Activated CD4-positive, alpha-beta T cell treated with anti-CD3 and anti-CD28 coated beads for 48 hours (primary cell): ENCODE measurements at regions not wholly inside any gene's neighbourhood (a gene's known extent, or its start where the extent isn't known, plus 50 kb on each side); places are given as distances from the start of the nearest gene placed in this dataset.
"Not testable (repeated sequence)": the region's sequence is repeated elsewhere in the genome, so short reads cannot be mapped to it uniquely, and the experiment has no call there.

Experiments used
- DNase-seq: peaks from one replicate; pipeline ENCODE4 v3.0.0-alpha.2; 2020

DNA sequence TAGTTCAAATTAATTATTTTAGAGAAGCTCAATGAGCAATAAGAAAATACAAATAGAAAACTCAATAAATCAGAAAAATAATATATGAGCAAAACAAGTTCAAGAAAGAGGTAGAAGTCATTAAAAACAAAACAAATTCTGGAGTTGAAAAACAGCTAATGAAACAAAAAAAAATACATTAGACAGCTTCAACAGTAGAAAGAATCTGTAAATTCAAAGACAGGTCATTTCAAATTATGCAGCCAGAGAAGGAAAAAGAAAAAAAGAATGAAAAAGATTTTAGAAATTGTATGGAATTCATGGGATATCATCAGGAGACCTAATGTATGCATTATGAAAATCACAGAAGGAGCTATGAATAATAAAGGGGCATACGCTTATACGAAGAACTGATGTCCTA lies 795.3 kb upstream of the ADGRB3 start:
- no peak for DNase-seq

- no peak for DNase-seq
Observed at GRCh38 chr6:67825201-67825895, 809.7 kb upstream of the ADGRB3 start.

GRCh38 chr6:67818322-67818721 lies 816.8 kb upstream of the ADGRB3 start:
- no peak for DNase-seq

- DNase-seq: no peak
Observed at GRCh38 chr6:67815623-67816022, 819.5 kb upstream of the ADGRB3 start.

DNA sequence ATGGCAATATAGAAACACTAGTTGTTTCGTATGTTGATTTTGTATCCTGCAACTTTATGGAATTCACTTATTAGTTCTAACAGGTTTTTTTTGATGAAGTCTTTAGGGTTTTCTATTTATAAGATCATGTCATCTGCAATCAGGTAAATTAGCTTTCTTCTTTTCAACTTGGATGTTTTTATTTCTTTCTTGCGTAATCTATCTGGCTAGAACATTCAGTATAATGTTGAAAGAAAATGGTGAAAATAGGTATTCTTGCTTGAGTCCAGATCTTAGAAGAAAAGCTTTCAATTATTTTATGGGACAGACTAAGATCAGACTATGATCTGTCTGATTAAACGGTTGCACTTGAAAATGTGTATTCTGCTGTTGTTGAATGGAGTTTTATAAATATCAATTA lies 820.8 kb upstream of the ADGRB3 start:
- DNase-seq: no peak

GRCh38 chr6:67812693-67813092 lies 822.4 kb upstream of the ADGRB3 start:
- DNase-seq: no peak

- no peak for DNase-seq
Observed at GRCh38 chr6:67812125-67812524, 823.0 kb upstream of the ADGRB3 start.

- no peak for DNase-seq
Observed at GRCh38 chr6:67811239-67812037, 823.6 kb upstream of the ADGRB3 start.

- not testable (repeated sequence) for DNase-seq
Observed at GRCh38 chr6:67804808-67805207, 830.3 kb upstream of the ADGRB3 start.

DNA sequence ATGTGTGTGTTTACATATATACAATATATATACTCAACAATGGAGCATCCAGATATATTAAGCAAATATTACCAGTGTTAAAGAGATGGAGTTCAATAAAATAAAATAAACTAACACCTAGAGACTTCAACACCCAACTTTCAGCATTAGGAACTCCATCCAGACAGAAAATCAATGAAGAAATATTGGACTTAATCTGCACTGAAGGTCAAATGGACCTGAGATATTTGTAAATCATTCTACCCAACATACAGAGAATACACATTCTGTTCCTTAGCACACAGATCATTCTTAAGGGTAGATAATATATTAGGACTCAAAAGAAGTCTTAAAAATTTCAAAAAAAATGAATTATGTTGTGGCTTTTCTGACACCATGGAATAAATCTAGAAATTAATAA lies 832.3 kb upstream of the ADGRB3 start:
- no peak for DNase-seq

DNA sequence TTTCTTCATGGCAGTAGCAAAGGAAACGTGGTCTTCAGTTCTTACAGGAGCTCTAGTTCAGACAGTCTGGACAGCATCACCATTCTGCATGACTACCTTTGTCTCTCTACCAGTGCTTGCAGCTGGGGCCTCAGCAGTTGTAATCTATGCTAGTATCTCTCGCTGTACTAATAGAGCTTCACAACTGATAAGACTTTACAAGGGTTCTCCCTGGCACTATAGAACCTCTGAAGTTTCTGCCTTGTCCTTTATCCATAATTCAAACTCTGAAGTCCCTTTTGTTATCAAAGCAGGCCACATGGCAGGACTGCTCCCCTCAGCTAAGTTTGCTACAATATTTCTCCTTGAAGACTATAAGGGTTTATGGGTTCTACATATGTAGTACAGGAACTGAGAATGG lies 842.1 kb upstream of the ADGRB3 start:
- DNase-seq: no peak

GRCh38 chr6:67790569-67790968 lies 844.5 kb upstream of the ADGRB3 start:
- no peak for DNase-seq

DNA sequence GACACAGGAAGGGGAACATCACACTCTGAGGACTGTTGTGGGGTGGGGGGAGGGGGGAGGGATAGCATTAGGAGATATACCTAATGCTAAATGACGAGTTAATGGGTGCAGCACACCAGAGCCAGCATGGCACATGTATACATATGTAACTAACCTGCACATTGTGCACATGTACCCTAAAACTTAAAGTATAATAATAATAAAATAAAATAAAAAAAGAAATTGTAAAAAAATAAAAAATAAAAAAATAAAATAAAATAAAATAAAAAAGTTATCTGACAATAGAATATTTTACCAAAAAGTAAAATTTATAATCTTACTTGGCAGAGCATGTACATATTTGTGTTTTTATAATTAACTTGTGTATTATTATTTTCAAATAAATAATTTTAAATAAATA lies 848.0 kb upstream of the ADGRB3 start:
- DNase-seq: not testable (repeated sequence)

- no peak for DNase-seq
Observed at GRCh38 chr6:67779876-67780275, 855.2 kb upstream of the ADGRB3 start.

GRCh38 chr6:67775333-67775732 lies 859.7 kb upstream of the ADGRB3 start:
- DNase-seq: no peak

DNA sequence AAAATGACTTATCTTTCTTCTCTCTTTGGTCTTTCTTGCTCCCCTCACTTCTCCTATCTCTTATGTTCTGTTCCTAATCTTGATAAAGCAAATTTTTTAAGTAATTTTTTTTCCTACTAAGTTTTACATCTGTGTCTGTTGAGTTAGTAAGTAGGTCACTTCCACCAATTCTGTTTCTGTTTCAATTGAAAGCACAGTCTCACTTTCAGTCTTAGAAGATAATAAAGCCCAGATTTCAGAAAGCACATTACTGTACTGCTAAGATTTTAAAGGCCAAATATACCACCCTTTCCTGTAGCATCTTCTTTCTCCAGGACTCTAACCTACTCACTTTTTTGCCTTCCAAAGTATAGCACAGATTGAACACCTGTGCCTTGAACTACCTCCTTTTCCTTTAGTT lies 866.1 kb upstream of the ADGRB3 start:
- no peak for DNase-seq

- DNase-seq: not testable (repeated sequence)
Observed at GRCh38 chr6:67767046-67767822, 867.8 kb upstream of the ADGRB3 start.

GRCh38 chr6:67766057-67766456 lies 869.0 kb upstream of the ADGRB3 start:
- no peak for DNase-seq

GRCh38 chr6:67759001-67759400 lies 876.1 kb upstream of the ADGRB3 start:
- no peak for DNase-seq

DNA sequence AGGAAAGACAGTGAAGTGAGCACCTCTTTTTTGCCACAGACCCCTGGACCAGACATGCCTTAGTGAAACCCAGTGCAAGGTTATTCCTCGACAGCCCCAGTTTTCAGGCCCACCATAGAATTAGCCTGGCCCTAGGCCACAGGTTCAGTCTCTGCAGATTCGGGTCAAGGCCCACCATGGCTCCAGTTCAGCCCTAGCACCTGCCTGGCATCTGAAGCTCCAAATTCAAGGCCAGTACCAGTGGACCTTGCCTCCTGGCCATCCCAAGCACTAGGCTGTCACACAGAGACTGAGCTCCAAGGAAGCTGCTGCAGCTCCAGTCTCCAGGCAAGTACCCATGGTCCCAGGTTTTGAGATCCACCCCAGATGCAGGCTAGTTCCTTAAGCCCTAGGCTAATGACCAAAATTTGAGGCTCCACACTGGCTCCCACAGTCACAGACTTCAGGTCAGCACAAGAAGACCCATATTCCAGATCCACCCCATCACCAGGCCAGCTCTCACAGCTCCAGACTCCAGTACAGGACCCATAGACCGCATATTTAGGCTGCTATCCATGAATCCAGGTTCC lies 877.5 kb upstream of the ADGRB3 start:
- no peak for DNase-seq

GRCh38 chr6:67748521-67748920 lies 886.6 kb upstream of the ADGRB3 start:
- no peak for DNase-seq

- DNase-seq: no peak
Observed at GRCh38 chr6:67736816-67737215, 898.3 kb upstream of the ADGRB3 start.

DNA sequence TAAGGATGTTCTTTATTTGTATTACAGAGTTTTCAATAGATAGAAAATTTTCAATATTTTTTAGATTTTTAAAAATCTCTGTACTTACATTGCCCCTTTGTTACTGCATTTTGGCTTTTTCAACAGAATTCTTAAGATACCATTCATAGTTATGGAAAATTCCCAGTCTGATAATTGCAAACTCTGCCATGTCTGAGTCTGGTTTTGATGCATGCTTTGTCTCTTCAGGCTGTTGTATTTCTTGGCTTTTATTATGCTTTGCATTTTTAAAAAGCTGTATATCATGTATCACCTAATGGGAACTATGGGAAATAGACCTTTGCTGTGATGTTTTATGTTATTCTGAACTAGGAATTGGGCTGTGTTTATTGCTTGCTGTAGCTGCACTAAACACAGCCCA lies 898.9 kb upstream of the ADGRB3 start:
- DNase-seq: no peak
